ENCODE measurements at regions not wholly inside any gene's neighbourhood (a gene's known extent, or its start where the extent isn't known, plus 50 kb on each side); places are given as distances from the start of the nearest gene placed in this dataset.

DNA sequence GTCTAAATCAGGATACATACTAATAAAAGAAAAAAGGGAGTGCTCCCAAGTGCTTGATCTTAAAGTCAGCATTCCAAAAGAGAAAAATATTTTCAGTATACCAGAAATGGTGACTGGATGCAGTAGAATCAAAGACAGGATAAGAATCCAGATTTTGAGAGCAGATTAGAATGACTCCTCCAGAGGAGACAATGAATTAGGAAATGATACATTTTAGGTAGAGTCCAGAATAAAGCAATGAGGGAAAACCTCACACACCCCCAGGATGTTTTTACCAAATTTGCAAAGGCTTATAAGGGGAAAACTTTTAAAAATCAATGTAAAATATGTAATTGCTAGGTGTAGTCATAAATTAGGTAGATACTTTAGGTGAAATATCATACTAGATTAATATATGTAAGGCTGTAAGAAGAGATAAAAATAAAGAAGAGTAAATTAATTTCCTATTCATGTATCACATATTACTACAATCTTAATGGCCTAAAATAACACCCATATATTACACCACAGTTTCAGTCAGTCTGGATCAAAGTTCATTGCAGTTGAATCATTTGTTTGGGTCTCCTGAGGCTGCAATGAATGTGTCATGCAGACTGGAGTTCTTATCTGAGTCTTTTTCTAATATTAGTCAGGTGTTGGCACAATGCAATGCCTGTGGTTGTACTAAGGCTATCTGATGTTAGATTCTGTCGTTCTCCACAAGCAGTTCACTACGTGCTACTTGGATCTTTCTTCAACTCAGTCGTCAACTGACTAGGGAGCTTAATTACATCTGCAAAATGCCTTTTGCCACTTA, 547.8 kb upstream of the EPHA6 start:
- Mint-ChIP-seq H3K36me3 (ENCODE audit: low read depth) (no peaks in the 10 kb centered on the region), H3K27ac (no peak overlapping the region), H3K4me3 (no peak overlapping the region), H3K4me1 (no peaks in the 10 kb centered on the region), H3K27me3 (ENCODE audit: low read depth, poor library complexity) (no peaks in the 10 kb centered on the region), H3K9me3 (no peaks in the 10 kb centered on the region)
- no peak for DNase-seq
- TF ChIP-seq, protein P1, sequence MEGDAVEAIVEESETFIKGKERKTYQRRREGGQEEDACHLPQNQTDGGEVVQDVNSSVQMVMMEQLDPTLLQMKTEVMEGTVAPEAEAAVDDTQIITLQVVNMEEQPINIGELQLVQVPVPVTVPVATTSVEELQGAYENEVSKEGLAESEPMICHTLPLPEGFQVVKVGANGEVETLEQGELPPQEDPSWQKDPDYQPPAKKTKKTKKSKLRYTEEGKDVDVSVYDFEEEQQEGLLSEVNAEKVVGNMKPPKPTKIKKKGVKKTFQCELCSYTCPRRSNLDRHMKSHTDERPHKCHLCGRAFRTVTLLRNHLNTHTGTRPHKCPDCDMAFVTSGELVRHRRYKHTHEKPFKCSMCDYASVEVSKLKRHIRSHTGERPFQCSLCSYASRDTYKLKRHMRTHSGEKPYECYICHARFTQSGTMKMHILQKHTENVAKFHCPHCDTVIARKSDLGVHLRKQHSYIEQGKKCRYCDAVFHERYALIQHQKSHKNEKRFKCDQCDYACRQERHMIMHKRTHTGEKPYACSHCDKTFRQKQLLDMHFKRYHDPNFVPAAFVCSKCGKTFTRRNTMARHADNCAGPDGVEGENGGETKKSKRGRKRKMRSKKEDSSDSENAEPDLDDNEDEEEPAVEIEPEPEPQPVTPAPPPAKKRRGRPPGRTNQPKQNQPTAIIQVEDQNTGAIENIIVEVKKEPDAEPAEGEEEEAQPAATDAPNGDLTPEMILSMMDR (IDR thresholded peaks at IDR 0.05) = no peak

DNA sequence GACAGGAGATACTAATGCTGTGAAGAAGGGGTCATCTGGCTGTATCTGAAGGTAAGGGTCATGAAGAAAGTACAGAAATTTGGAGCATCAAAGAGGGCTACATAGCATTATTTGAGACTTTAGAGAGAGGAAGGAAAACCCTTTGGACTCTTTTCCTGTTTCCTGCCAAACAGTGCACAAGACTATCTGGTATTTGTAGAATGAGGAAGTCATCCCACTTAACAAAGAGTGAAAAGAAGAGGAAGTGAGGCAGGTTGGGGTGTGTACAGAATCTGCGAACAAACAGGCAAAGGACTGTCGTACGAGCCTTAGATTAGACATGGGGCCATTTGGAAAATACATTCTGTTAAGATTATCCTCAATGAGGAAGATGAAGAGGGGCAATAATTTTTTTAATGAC, 546.8 kb upstream of the EPHA6 start:
- Mint-ChIP-seq H3K9me3 (no peaks in the 10 kb centered on the region), H3K4me3 (no peak overlapping the region), H3K27me3 (ENCODE audit: low read depth, poor library complexity) (no peaks in the 10 kb centered on the region), H3K36me3 (ENCODE audit: low read depth) (no peaks in the 10 kb centered on the region), H3K27ac (no peak overlapping the region), H3K4me1 (no peaks in the 10 kb centered on the region)
- TF ChIP-seq, protein P1 (IDR thresholded peaks at IDR 0.05) = no peak
- DNase-seq = no peak

DNA sequence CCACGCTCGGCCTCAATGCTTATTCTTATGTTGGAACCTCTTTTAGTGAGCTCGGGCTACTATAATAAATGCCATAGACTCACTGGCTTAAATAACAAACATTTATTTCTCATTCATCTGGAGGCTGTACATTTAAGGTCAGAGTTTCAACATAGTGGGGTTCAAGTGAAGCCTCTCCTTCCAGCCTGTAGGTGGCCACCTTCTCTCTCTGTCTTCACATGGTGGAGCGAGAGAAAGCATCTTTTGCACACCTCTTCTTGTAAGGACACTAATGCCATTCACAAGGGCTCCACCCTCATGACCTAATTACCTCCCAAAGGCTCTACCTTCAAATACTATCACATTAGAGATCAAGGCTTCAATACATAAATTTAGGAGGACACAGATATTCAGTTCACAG, 520.3 kb upstream of the EPHA6 start:
- Mint-ChIP-seq H3K4me3 (no peak overlapping the region), H3K27ac (no peak overlapping the region), H3K4me1 (no peaks in the 10 kb centered on the region), H3K27me3 (ENCODE audit: low read depth, poor library complexity) (no peaks in the 10 kb centered on the region), H3K36me3 (ENCODE audit: low read depth) (no peaks in the 10 kb centered on the region), H3K9me3 (peaks cover 7% of the 10 kb centered on the region)
- TF ChIP-seq, protein P1 (IDR thresholded peaks at IDR 0.05) = no peak
- no peak for DNase-seq

DNA sequence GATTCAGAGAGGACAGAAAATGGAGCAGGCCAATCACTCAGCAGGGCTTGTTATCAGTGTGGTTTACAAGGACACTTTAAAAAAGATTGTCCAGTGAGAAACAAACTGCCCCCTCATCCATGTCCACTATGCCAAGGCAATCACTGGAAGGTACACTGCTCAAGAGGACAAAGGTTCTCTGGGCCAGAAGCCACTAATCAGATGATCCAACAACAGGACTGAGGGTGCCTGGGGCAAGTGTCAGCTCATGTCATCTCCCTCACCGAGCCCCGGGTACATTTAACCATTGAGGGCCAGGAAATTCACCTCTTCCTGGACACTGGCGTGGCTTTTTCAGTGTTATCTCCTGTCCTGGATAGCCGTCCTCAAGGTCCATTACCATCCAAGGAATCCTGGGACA, 513.7 kb upstream of the EPHA6 start:
- TF ChIP-seq, protein P1 (IDR thresholded peaks at IDR 0.05) = no peak
- H3K4me1 Mint-ChIP-seq = no peaks in the 10 kb centered on the region
- H3K27ac Mint-ChIP-seq = peak overlapping the region; percentile 45
- DNase-seq = no peak
- peaks cover 7% of the 10 kb centered on the region for H3K9me3 Mint-ChIP-seq
- no peak overlapping the region for H3K4me3 Mint-ChIP-seq
- no peaks in the 10 kb centered on the region for H3K27me3 Mint-ChIP-seq (ENCODE audit: low read depth, poor library complexity)
- H3K36me3 Mint-ChIP-seq (ENCODE audit: low read depth) = no peaks in the 10 kb centered on the region

DNA sequence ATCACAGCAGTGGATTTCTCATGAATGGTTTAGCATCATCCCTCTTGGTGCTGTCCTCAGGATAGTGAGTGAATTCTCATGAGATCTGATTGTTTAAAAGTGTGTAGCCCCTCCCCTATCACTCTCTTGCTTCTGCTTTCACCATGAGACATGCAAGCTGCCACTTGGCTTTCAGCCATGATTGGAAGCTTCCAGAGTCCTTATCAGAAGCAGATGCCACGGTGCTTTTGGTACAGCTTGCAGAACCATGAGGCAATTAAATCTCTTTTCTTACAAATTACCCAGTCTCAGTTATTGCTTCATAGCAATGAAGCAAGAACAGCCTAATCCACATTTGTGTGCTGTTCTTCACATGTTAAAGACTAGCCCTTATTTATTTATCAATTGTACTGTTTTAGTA, 495.2 kb upstream of the EPHA6 start:
- Mint-ChIP-seq H3K4me3 (no peak overlapping the region), H3K27me3 (ENCODE audit: low read depth, poor library complexity) (no peaks in the 10 kb centered on the region), H3K9me3 (no peaks in the 10 kb centered on the region), H3K27ac (no peak overlapping the region), H3K36me3 (ENCODE audit: low read depth) (no peaks in the 10 kb centered on the region), H3K4me1 (no peaks in the 10 kb centered on the region)
- TF ChIP-seq, protein P1 (IDR thresholded peaks at IDR 0.05) = no peak
- DNase-seq = no peak

DNA sequence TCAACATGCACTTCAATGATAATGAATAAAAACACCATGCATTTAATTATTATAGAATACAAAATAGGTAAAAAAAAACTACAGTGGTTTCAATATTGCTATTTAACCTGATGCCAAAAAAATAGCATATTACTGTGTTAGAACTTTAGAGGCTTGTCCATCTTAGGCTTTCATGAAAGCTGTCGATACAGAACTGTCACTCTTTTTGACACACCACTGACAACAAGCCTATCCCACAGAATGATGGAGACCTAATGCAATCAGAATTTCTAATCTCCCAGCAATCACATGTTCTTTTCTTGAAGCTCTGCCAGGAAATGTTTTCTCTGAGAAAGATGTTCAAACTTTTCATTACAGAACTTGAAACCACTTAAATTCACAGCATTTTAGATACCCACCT, 490.3 kb upstream of the EPHA6 start:
- TF ChIP-seq, protein P1 (IDR thresholded peaks at IDR 0.05) = no peak
- no peaks in the 10 kb centered on the region for H3K9me3 Mint-ChIP-seq
- no peak for DNase-seq
- no peaks in the 10 kb centered on the region for H3K36me3 Mint-ChIP-seq (ENCODE audit: low read depth)
- H3K4me3 Mint-ChIP-seq = no peak overlapping the region
- H3K27ac Mint-ChIP-seq = no peak overlapping the region
- H3K27me3 Mint-ChIP-seq (ENCODE audit: low read depth, poor library complexity) = no peaks in the 10 kb centered on the region
- H3K4me1 Mint-ChIP-seq = no peaks in the 10 kb centered on the region
